Effector CD8-positive, alpha-beta T cell (primary cell): ENCODE measurements at regions not wholly inside any gene's neighbourhood (a gene's known extent, or its start where the extent isn't known, plus 50 kb on each side); places are given as distances from the start of the nearest gene placed in this dataset.
"Not testable (repeated sequence)": the region's sequence is repeated elsewhere in the genome, so short reads cannot be mapped to it uniquely, and the experiment has no call there.

ENCODE experiments used
- DNase-seq: peaks from one replicate; lab custom pipeline; 2025; lab: John Stamatoyannopoulos, UW

GRCh38 chr1:29629814-29630516 is 393.6 kb downstream of the PTPRU start:
- no peak for DNase-seq

- DNase-seq = no peak
These were observed 393.1 kb downstream of the PTPRU start for GRCh38 chr1:29629401-29629800.

GRCh38 chr1:29628190-29628589 is 391.9 kb downstream of the PTPRU start:
- DNase-seq = no peak

- DNase-seq = no peak
These were observed 390.4 kb downstream of the PTPRU start for GRCh38 chr1:29626726-29627125.

- DNase-seq = no peak
These were observed 389.7 kb downstream of the PTPRU start for GRCh38 chr1:29626066-29626465.

GRCh38 chr1:29625084-29625420 is 388.7 kb downstream of the PTPRU start:
- DNase-seq = no peak

GRCh38 chr1:29624320-29625083 is 388.2 kb downstream of the PTPRU start:
- DNase-seq = no peak

- no peak for DNase-seq
These were observed 387.2 kb downstream of the PTPRU start for GRCh38 chr1:29623501-29623900.

GRCh38 chr1:29621826-29622435 is 385.6 kb downstream of the PTPRU start:
- DNase-seq = no peak

- DNase-seq = no peak
These were observed 384.3 kb downstream of the PTPRU start for GRCh38 chr1:29620631-29621030.

GRCh38 chr1:29607236-29607635 is 370.9 kb downstream of the PTPRU start:
- no peak for DNase-seq

GRCh38 chr1:29604796-29605195 is 368.5 kb downstream of the PTPRU start:
- not testable (repeated sequence) for DNase-seq

GRCh38 chr1:29603622-29604021 is 367.3 kb downstream of the PTPRU start:
- DNase-seq = no peak

- DNase-seq = no peak
These were observed 365.9 kb downstream of the PTPRU start for GRCh38 chr1:29602203-29602602.

GRCh38 chr1:29601021-29601420 is 364.7 kb downstream of the PTPRU start:
- DNase-seq = no peak

- DNase-seq = no peak
These were observed 363.5 kb downstream of the PTPRU start for GRCh38 chr1:29599826-29600225.

GRCh38 chr1:29599071-29599470 is 362.7 kb downstream of the PTPRU start:
- DNase-seq = no peak

- DNase-seq = no peak
These were observed 361.5 kb downstream of the PTPRU start for GRCh38 chr1:29597861-29598260.

- DNase-seq = no peak
These were observed 357.5 kb downstream of the PTPRU start for GRCh38 chr1:29593601-29594382.

- DNase-seq = no peak
These were observed 356.4 kb downstream of the PTPRU start for GRCh38 chr1:29592731-29593130.

GRCh38 chr1:29592261-29592615 is 355.9 kb downstream of the PTPRU start:
- no peak for DNase-seq

- DNase-seq = no peak
These were observed 355.4 kb downstream of the PTPRU start for GRCh38 chr1:29591601-29592260.
